ENCODE measurements at regions not wholly inside any gene's neighbourhood (a gene's known extent, or its start where the extent isn't known, plus 50 kb on each side); places are given as distances from the start of the nearest gene placed in this dataset.

GRCh38 chrX:20861113-20861512 lies 513.1 kb upstream of the CNKSR2 start:
- TF ChIP-seq TARDBP (IDR thresholded peaks at IDR 0.05): no peak
- no peak for TF ChIP-seq SP1 (IDR thresholded peaks at IDR 0.05)
- TF ChIP-seq FOXM1 (IDR thresholded peaks at IDR 0.05; ENCODE audit: borderline replicate concordance): no peak
- no peak for TF ChIP-seq ELF4 (IDR thresholded peaks at IDR 0.05)
